OCI-M1 (cell line): ENCODE measurements at regions not wholly inside any gene's neighbourhood (a gene's known extent, or its start where the extent isn't known, plus 50 kb on each side); places are given as distances from the start of the nearest gene placed in this dataset.
A peak's percentile ranks its signal among the peaks of the same experiment; 100 is the strongest.
"Not testable (repeated sequence)": the region's sequence is repeated elsewhere in the genome, so short reads cannot be mapped to it uniquely, and the experiment has no call there.

Experiments used
- DNase-seq: peaks from one replicate; lab custom pipeline; 2025; lab: John Stamatoyannopoulos, UW

GRCh38 chr5:62900976-62901375, 322.4 kb downstream of the LRRC70 start:
- DNase-seq = no peak

GRCh38 chr5:62896121-62896893, 317.7 kb downstream of the LRRC70 start:
- no peak for DNase-seq

GRCh38 chr5:62886603-62887315, 308.1 kb downstream of the LRRC70 start:
- DNase-seq = no peak

GRCh38 chr5:62837330-62837729, 258.7 kb downstream of the LRRC70 start:
- DNase-seq = not testable (repeated sequence)

GRCh38 chr5:62829604-62829986, 251.0 kb downstream of the LRRC70 start:
- DNase-seq = no peak

GRCh38 chr5:62828742-62829603, 250.4 kb downstream of the LRRC70 start:
- DNase-seq = no peak

- no peak for DNase-seq
Observed at GRCh38 chr5:62825623-62826220, 247.1 kb downstream of the LRRC70 start.

- DNase-seq = no peak
Observed at GRCh38 chr5:62824936-62825335, 246.3 kb downstream of the LRRC70 start.

- not testable (repeated sequence) for DNase-seq
Observed at GRCh38 chr5:62817043-62817442, 238.4 kb downstream of the LRRC70 start.

GRCh38 chr5:62814991-62815390, 236.4 kb downstream of the LRRC70 start:
- DNase-seq = no peak

- no peak for DNase-seq
Observed at GRCh38 chr5:62812621-62813255, 234.1 kb downstream of the LRRC70 start.

GRCh38 chr5:62804819-62805218, 226.2 kb downstream of the LRRC70 start:
- DNase-seq = not testable (repeated sequence)

- DNase-seq = no peak
Observed at GRCh38 chr5:62795926-62796325, 217.3 kb downstream of the LRRC70 start.

GRCh38 chr5:62794456-62794855, 215.8 kb downstream of the LRRC70 start:
- DNase-seq = no peak

GRCh38 chr5:62791059-62791458, 212.4 kb downstream of the LRRC70 start:
- DNase-seq = peak; percentile 55

- no peak for DNase-seq
Observed at GRCh38 chr5:62790348-62790747, 211.7 kb downstream of the LRRC70 start.

GRCh38 chr5:62786099-62786498, 207.5 kb downstream of the LRRC70 start:
- no peak for DNase-seq

- no peak for DNase-seq
Observed at GRCh38 chr5:62785588-62785987, 207.0 kb downstream of the LRRC70 start.

- no peak for DNase-seq
Observed at GRCh38 chr5:62783374-62784057, 204.9 kb downstream of the LRRC70 start.

GRCh38 chr5:62780888-62781287, 202.3 kb downstream of the LRRC70 start:
- DNase-seq = no peak

- no peak for DNase-seq
Observed at GRCh38 chr5:62780230-62780629, 201.6 kb downstream of the LRRC70 start.
